TTC549 (cell line): ENCODE measurements at regions not wholly inside any gene's neighbourhood (a gene's known extent, or its start where the extent isn't known, plus 50 kb on each side); places are given as distances from the start of the nearest gene placed in this dataset.

Experiments used
- FAIRE-seq: peaks from 2 replicates; lab custom pipeline; 2012; peaks lifted over from hg19 to GRCh38; lab: Jason Lieb, UNC

GRCh38 chr18:68623342-68623741 lies 91.6 kb downstream of the TMX3 start:
- peak; percentile 23 for FAIRE-seq

- FAIRE-seq = no peak
Observed at GRCh38 chr18:68611311-68611710, 103.6 kb downstream of the TMX3 start.

GRCh38 chr18:68608851-68609490 lies 105.9 kb downstream of the TMX3 start:
- FAIRE-seq = no peak

- no peak for FAIRE-seq
Observed at GRCh38 chr18:68607852-68608251, 107.1 kb downstream of the TMX3 start.

- no peak for FAIRE-seq
Observed at GRCh38 chr18:68604256-68604655, 110.7 kb downstream of the TMX3 start.

GRCh38 chr18:68596016-68596415 lies 118.9 kb downstream of the TMX3 start:
- no peak for FAIRE-seq

GRCh38 chr18:68588169-68588568 lies 126.7 kb downstream of the TMX3 start:
- no peak for FAIRE-seq

GRCh38 chr18:68583685-68584084 lies 131.2 kb downstream of the TMX3 start:
- FAIRE-seq = no peak

- FAIRE-seq = no peak
Observed at GRCh38 chr18:68574311-68574710, 140.6 kb downstream of the TMX3 start.

GRCh38 chr18:68569936-68570335 lies 145.0 kb downstream of the TMX3 start:
- no peak for FAIRE-seq

GRCh38 chr18:68568364-68569155 lies 146.3 kb downstream of the TMX3 start:
- FAIRE-seq = no peak

- FAIRE-seq = no peak
Observed at GRCh38 chr18:68566991-68567390, 147.9 kb downstream of the TMX3 start.

GRCh38 chr18:68564961-68565360 lies 149.9 kb downstream of the TMX3 start:
- no peak for FAIRE-seq

GRCh38 chr18:68564351-68564750 lies 150.6 kb downstream of the TMX3 start:
- no peak for FAIRE-seq

GRCh38 chr18:68560128-68560527 lies 154.8 kb downstream of the TMX3 start:
- FAIRE-seq = no peak

GRCh38 chr18:68557183-68557582 lies 157.7 kb downstream of the TMX3 start:
- FAIRE-seq = no peak

GRCh38 chr18:68555879-68556301 lies 159.0 kb downstream of the TMX3 start:
- no peak for FAIRE-seq

GRCh38 chr18:68548904-68549870 lies 165.7 kb downstream of the TMX3 start:
- no peak for FAIRE-seq

- no peak for FAIRE-seq
Observed at GRCh38 chr18:68543344-68543743, 171.6 kb downstream of the TMX3 start.

GRCh38 chr18:68542846-68543245 lies 172.1 kb downstream of the TMX3 start:
- FAIRE-seq = no peak

GRCh38 chr18:68533641-68534040 lies 181.3 kb downstream of the TMX3 start:
- FAIRE-seq = no peak

GRCh38 chr18:68532328-68532885 lies 182.5 kb downstream of the TMX3 start:
- no peak for FAIRE-seq
